ENCODE measurements at regions not wholly inside any gene's neighbourhood (a gene's known extent, or its start where the extent isn't known, plus 50 kb on each side); places are given as distances from the start of the nearest gene placed in this dataset.

DNA sequence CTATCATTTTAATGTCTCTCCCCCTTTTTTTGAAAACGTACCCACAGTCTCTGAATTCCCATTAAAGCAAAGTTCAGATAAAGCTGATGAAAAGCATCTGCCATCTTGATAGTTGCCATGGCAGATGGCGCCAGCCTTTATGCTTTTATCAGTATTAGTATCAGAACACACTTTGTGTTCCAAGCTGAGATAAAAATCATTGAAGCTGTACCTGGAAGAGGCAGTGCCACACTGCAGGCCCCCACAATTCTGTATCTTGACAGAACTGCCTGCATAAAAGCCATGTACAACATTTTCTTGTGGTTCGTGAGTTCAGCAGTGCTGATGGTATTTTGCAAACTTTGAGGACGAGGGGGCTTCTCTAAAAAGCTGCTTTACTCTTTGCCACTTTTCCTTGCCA lies 311.7 kb downstream of the SATB1 start:
- TF ChIP-seq, protein P1, sequence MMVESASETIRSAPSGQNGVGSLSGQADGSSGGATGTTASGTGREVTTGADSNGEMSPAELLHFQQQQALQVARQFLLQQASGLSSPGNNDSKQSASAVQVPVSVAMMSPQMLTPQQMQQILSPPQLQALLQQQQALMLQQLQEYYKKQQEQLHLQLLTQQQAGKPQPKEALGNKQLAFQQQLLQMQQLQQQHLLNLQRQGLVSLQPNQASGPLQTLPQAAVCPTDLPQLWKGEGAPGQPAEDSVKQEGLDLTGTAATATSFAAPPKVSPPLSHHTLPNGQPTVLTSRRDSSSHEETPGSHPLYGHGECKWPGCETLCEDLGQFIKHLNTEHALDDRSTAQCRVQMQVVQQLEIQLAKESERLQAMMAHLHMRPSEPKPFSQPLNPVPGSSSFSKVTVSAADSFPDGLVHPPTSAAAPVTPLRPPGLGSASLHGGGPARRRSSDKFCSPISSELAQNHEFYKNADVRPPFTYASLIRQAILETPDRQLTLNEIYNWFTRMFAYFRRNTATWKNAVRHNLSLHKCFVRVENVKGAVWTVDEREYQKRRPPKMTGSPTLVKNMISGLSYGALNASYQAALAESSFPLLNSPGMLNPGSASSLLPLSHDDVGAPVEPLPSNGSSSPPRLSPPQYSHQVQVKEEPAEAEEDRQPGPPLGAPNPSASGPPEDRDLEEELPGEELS (CRISPR knock-in tag; IDR thresholded peaks at IDR 0.05), result no peak
- TF ChIP-seq CREM (CRISPR knock-in tag; IDR thresholded peaks at IDR 0.05) (no peak), CBFB (CRISPR knock-in tag; IDR thresholded peaks at IDR 0.05; ENCODE audit: low read depth) (no peak), MXD4 (CRISPR knock-in tag; IDR thresholded peaks at IDR 0.05; ENCODE audit: borderline replicate concordance) (no peak), SP1 (CRISPR knock-in tag; conservative IDR thresholded peaks at IDR 0.05) (no peak), FOXJ3 (CRISPR knock-in tag; IDR thresholded peaks at IDR 0.05; ENCODE audit: borderline replicate concordance) (no peak), ZNF121 (CRISPR knock-in tag; IDR thresholded peaks at IDR 0.05) (no peak), ZNF232 (CRISPR knock-in tag; IDR thresholded peaks at IDR 0.05) (no peak)
- TF ChIP-seq, protein P2, sequence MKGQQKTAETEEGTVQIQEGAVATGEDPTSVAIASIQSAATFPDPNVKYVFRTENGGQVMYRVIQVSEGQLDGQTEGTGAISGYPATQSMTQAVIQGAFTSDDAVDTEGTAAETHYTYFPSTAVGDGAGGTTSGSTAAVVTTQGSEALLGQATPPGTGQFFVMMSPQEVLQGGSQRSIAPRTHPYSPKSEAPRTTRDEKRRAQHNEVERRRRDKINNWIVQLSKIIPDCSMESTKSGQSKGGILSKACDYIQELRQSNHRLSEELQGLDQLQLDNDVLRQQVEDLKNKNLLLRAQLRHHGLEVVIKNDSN (CRISPR knock-in tag; IDR thresholded peaks at IDR 0.05), result no peak
- TF ChIP-seq, protein P3, sequence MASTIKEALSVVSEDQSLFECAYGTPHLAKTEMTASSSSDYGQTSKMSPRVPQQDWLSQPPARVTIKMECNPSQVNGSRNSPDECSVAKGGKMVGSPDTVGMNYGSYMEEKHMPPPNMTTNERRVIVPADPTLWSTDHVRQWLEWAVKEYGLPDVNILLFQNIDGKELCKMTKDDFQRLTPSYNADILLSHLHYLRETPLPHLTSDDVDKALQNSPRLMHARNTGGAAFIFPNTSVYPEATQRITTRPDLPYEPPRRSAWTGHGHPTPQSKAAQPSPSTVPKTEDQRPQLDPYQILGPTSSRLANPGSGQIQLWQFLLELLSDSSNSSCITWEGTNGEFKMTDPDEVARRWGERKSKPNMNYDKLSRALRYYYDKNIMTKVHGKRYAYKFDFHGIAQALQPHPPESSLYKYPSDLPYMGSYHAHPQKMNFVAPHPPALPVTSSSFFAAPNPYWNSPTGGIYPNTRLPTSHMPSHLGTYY (CRISPR knock-in tag; IDR thresholded peaks at IDR 0.05), result no peak
- TF ChIP-seq, protein P4, sequence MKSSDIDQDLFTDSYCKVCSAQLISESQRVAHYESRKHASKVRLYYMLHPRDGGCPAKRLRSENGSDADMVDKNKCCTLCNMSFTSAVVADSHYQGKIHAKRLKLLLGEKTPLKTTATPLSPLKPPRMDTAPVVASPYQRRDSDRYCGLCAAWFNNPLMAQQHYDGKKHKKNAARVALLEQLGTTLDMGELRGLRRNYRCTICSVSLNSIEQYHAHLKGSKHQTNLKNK (CRISPR knock-in tag; IDR thresholded peaks at IDR 0.05), result no peak
- ChIA-PET POLR2A (no interaction called here), CTCF (interaction anchor here (0.6 kb wide), 1 partner anchor 438 kb away, joined by 4 read pairs; no protein-coding TSS in a partner anchor)
- H3K4me1 Mint-ChIP-seq, result peaks cover 10% of the 10 kb centered on the region
- ATAC-seq (no peak), DNase-seq (ENCODE audit: low spot score) (no peak)
- no peaks in the 10 kb centered on the region for H3K27me3 Mint-ChIP-seq (ENCODE audit: low read depth)
- H3K36me3 Mint-ChIP-seq, result peaks cover 5% of the 10 kb centered on the region
- H3K9me3 Mint-ChIP-seq, result peaks cover 6% of the 10 kb centered on the region; the same call in 1 of the 2 replicates
- no peak overlapping the region for H3K4me3 Mint-ChIP-seq
- H3K27ac Mint-ChIP-seq, result no peak overlapping the region

DNA sequence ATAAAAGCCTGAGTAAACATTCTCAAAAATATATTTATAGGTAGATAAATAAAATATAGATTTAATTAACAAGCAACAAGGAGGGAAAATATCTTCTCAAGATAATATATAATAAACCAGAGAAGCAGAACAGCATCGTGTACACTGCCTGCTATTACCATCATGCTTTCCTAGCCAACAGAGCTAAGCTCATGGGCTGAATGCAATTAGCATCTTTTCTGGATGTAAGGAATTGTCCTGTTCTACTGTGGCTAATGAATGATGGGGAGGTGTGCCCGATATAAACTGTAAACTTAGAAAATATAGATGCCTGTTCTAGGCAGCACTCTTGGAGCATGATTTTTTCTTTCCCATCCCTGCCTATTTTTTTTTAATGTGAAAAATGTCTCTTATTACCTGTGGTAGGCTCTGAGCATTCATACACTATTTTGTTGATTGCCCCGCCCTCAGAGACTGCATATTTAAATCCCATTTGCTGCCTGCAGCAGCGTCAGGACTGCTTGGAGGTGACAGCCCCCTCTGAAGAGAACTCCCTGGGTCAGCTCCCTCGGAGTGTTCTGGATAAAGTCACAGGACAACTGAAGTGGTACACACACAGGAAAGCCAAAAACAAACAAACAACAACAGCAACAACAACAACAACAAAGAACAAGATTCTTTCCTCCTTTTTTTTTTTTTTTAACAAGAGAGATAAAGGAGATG lies 312.3 kb downstream of the SATB1 start:
- Mint-ChIP-seq H3K4me1 (peaks cover 12% of the 10 kb centered on the region), H3K9me3 (peaks cover 6% of the 10 kb centered on the region; the same call in 1 of the 2 replicates), H3K36me3 (peaks cover 5% of the 10 kb centered on the region), H3K27me3 (ENCODE audit: low read depth) (no peaks in the 10 kb centered on the region), H3K4me3 (no peak overlapping the region), H3K27ac (peak overlapping the region; percentile 38; the same call in 1 of the 2 replicates)
- DNase-seq (ENCODE audit: low spot score) (no peak), ATAC-seq (peak; percentile 77)
- CTCF ChIA-PET, result interaction anchor here (1.5 kb wide), 1 partner anchor 179 kb away, joined by 3 read pairs; no protein-coding TSS in a partner anchor
- POLR2A ChIA-PET, result no interaction called here
- TF ChIP-seq ZNF396 (CRISPR knock-in tag; IDR thresholded peaks at IDR 0.05; ENCODE audit: borderline replicate concordance) (no peak), ZNF416 (CRISPR knock-in tag; IDR thresholded peaks at IDR 0.05) (no peak), JUN (CRISPR knock-in tag; IDR thresholded peaks at IDR 0.05) (no peak), PRDM15 (CRISPR knock-in tag; IDR thresholded peaks at IDR 0.05) (no peak), ZNF138 (CRISPR knock-in tag; conservative IDR thresholded peaks at IDR 0.05) (no peak), NFE2L1 (CRISPR knock-in tag; IDR thresholded peaks at IDR 0.05) (no peak), NR1H2 (CRISPR knock-in tag; IDR thresholded peaks at IDR 0.05) (no peak), ZNF121 (CRISPR knock-in tag; IDR thresholded peaks at IDR 0.05) (no peak), TCF7 (CRISPR knock-in tag; IDR thresholded peaks at IDR 0.05; ENCODE audit: low read depth) (no peak)
- TF ChIP-seq, protein P5, sequence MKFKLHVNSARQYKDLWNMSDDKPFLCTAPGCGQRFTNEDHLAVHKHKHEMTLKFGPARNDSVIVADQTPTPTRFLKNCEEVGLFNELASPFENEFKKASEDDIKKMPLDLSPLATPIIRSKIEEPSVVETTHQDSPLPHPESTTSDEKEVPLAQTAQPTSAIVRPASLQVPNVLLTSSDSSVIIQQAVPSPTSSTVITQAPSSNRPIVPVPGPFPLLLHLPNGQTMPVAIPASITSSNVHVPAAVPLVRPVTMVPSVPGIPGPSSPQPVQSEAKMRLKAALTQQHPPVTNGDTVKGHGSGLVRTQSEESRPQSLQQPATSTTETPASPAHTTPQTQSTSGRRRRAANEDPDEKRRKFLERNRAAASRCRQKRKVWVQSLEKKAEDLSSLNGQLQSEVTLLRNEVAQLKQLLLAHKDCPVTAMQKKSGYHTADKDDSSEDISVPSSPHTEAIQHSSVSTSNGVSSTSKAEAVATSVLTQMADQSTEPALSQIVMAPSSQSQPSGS (CRISPR knock-in tag; IDR thresholded peaks at IDR 0.05; ENCODE audit: borderline replicate concordance, low read depth), result no peak
- TF ChIP-seq, protein P6, sequence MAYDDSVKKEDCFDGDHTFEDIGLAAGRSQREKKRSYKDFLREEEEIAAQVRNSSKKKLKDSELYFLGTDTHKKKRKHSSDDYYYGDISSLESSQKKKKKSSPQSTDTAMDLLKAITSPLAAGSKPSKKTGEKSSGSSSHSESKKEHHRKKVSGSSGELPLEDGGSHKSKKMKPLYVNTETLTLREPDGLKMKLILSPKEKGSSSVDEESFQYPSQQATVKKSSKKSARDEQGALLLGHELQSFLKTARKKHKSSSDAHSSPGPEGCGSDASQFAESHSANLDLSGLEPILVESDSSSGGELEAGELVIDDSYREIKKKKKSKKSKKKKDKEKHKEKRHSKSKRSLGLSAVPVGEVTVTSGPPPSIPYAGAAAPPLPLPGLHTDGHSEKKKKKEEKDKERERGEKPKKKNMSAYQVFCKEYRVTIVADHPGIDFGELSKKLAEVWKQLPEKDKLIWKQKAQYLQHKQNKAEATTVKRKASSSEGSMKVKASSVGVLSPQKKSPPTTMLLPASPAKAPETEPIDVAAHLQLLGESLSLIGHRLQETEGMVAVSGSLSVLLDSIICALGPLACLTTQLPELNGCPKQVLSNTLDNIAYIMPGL (CRISPR knock-in tag; IDR thresholded peaks at IDR 0.05), result no peak

Measured in WTC11 (cell line).